ENCODE measurements at regions not wholly inside any gene's neighbourhood (a gene's known extent, or its start where the extent isn't known, plus 50 kb on each side); places are given as distances from the start of the nearest gene placed in this dataset.

- DNase-seq = no peak
Measured at GRCh38 chr16:51210087-51210486, 59.0 kb upstream of the SALL1 start.

- no peak for DNase-seq
Measured at GRCh38 chr16:51201604-51202003, 50.5 kb upstream of the SALL1 start.
